GM18505 (cell line): ENCODE measurements at regions not wholly inside any gene's neighbourhood (a gene's known extent, or its start where the extent isn't known, plus 50 kb on each side); places are given as distances from the start of the nearest gene placed in this dataset.

Experiments used
- ATAC-seq: cut with Tn5 transposase; IDR thresholded peaks from one replicate; pipeline ENCODE4 v1.9.1; 2021; ENCODE audit not compliant: unreplicated experiment
- POLR2A ChIP-seq: IDR thresholded peaks from 4 replicates; pipeline ENCODE4 v1.6.1; 2011; ENCODE audit warnings: borderline replicate concordance; ENCODE audit not compliant: insufficient read depth, insufficient read length; ENCODE audit errors: extremely low read depth

DNA sequence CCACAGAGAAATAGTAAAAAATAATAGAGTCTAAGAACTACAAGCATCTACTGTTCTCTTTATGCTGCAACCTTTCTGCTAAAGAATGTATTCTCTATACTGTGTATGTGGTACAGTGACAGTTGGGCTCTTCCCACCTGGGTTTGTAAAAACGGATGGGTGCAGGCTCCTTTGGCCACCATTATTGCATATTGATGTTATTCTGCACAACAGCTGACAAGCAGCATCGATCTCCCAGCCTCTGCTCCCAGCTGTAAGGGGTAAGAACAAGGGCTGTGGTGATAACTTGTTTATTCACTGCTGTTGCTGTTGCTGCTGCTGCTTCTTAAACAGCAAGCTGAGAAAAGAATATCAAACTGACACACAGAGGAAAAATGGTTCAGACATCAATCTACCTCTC, 56.1 kb downstream of the KCNRG start:
- TF ChIP-seq POLR2A: no peak
- no peak for ATAC-seq

GRCh38 chr13:50072676-50073075, 57.4 kb downstream of the KCNRG start:
- no peak for ATAC-seq
- TF ChIP-seq POLR2A: no peak

- ATAC-seq: no peak
- no peak for TF ChIP-seq POLR2A
Observed at GRCh38 chr13:50073340-50073739, 58.1 kb downstream of the KCNRG start.

GRCh38 chr13:50074843-50075242, 59.6 kb downstream of the KCNRG start:
- ATAC-seq: peak; percentile 46
- TF ChIP-seq POLR2A: no peak

GRCh38 chr13:50075619-50076097, 60.4 kb downstream of the KCNRG start:
- ATAC-seq: no peak
- TF ChIP-seq POLR2A: no peak

DNA sequence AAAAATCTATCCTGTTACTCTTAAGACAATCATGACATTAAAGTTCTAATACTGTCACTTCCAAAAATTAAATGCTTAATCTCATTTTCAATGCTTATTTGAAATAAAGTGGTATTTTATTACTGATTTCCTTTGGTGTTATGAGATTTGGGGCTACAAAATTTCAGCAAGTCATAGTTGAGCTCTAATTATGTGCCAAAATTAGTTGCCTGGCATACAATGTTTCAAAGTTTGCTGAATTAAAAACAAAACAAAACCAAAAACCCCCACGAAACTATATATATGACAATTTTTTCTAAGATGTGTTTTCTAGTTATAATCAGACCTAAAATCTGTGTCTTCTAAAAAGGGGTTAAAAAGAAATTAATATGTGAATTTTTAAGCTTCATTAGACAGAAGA, 62.2 kb downstream of the KCNRG start:
- no peak for TF ChIP-seq POLR2A
- no peak for ATAC-seq

DNA sequence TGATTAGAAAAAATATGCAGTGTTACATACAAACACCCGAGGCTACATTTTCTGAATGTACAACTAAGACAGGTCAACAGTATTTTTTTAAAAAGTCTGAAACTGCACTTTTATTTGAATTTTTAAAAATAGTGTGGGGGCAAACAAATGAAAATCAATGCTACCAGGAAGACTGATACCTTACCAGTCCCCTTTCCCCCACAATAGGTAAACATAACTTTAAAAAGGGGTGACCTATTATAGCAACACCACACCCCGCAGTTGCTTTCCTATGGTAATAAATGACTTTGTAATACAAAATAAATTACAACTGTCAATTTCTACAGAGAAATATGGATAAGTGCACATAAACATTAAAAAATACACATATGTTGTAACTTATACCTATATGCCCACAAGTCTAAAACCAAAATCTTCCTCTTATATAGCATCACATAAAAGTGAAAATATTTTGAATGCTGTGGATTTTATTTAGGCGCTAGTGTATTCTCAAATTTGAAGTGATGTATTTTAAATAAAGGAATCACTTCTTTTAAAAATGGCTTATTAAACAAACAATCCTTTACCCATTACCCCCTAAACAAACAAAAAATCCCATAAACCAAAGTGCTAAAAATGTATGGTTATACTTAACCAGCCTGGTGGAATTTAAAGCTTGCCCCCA, 63.1 kb downstream of the KCNRG start:
- TF ChIP-seq POLR2A: no peak
- ATAC-seq: no peak

- no peak for ATAC-seq
Observed at GRCh38 chr13:50078895-50079654, 63.8 kb downstream of the KCNRG start.

DNA sequence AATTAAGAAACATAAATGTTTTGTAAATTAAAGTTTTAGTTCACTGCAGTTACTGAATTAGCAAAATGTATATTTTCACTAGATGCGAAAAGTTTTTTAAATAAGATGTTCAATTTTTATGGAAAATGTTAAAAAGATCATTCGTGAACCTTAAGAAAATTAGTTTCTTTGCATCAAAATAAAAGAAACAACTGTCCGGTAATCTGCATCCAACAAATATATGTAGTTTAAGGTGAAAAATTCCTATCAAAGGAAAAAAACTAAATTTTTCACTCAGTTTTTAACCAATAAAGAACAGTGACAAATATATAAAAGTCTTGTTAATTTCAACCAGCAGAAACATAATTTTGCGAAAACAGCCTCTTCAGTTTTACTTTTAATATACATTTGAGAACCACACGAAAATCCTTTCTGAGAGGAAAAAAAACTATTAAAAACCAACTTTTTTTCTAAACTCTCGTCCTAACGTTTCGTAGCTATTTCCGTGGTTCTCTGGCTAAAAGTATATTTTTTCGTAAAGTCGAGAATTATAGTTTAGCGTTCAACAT, 64.5 kb downstream of the KCNRG start:
- no peak for TF ChIP-seq POLR2A
- no peak for ATAC-seq

More at GRCh38 chr13:50078895-50079654, 63.8 kb downstream of the KCNRG start:
- TF ChIP-seq POLR2A: no peak

- TF ChIP-seq POLR2A: no peak
- no peak for ATAC-seq
Observed at GRCh38 chr13:50080203-50080910, 65.1 kb downstream of the KCNRG start.

DNA sequence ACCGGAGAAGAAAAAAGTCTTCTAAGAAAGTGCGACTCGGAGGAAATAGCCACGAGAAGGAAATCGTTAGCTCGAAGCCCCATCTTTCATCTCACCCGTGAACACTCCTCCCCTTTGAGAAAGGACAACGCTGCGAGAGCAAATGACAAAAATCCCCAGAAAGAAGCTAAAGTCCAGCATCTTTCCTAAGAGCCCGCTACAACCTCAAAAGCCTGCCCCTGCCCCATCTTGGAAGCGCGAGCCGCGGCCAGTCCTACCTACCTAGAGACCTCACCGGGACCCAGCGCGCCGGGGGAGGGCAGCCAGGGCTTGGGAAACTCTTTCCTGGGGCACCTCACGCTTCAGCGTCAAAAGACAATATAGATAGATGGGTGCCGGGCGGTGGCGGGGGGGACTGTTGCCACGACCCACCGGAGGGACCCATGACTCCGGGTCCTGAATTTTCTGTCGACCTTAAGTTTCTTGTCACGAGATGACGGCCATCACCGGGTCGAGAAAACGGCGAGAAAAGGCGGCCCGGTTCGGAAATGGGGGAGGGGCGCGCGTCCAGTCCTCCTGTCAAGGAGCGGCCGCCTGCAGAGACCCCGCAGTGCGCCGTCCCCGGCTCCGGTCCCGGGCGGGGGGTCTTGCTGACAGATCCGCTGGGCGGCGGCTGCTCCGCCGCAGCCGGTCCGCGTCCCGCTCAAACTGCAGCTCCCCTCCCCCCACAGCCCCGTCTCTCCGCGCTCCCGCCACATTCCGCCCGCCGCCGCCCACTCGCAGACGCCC, 65.9 kb downstream of the KCNRG start:
- ATAC-seq: peak; percentile 5
- no peak for TF ChIP-seq POLR2A

DNA sequence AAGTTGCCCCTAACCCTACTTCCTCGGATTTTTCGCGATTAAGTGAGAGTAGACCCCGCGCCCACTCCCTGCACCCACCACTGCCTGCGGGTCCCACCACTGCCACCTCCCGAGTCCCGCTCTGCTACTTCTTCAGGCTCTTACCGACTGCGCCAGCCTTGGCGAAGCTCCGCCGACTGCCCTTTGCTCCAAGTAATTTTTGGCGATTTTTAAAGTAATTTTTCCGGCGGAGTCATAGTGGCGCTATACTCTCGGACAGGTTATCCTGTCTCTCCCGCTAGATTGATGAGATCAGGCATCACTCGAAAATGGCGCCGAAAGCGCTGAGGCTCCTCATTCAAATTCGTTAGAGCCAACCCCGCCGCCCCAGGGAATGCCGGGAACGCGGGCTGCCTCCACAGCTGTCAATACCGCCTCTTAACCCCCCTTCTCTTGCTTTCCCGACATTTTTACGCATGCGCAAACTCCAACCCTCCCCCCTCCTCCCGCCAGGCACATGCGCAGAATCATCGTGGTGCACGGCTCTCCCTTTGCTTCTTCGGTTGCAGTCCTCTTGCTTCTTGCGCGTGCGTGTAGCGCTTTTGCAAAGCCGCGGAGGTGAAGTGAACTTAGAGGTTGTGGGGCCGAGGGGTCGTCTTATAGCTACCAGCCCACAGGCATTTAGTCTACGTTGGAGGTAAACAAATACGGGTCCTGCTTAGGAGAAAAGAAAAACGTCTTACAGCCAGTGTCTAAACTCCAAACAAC, 66.6 kb downstream of the KCNRG start:
- peak; percentile 69 for ATAC-seq
- TF ChIP-seq POLR2A: peak; percentile 77
